Activated naive CD8-positive, alpha-beta T cell treated with anti-CD3 and anti-CD28 coated beads, Interleukin-2, amount 50 U/mL, for 24 hours (primary cell): ENCODE measurements at regions not wholly inside any gene's neighbourhood (a gene's known extent, or its start where the extent isn't known, plus 50 kb on each side); places are given as distances from the start of the nearest gene placed in this dataset.

Experiments
- ATAC-seq: fragments of 150-1000 bp; cut with Tn5 transposase; one replicate; pipeline ENCODE4 v1.10.0; 2021
- DNase-seq: peaks from one replicate; pipeline ENCODE4 v3.0.0; 2021
- H3K27ac Mint-ChIP-seq: one replicate; pipeline ENCODE4 v1.8.0; 2021; ENCODE audit warnings: mild to moderate bottlenecking, mixed read lengths
- H3K27me3 Mint-ChIP-seq: one replicate; pipeline ENCODE4 v1.8.0; 2021; ENCODE audit warnings: mixed read lengths
- H3K36me3 Mint-ChIP-seq: one replicate; pipeline ENCODE4 v1.8.0; 2021; ENCODE audit warnings: low read depth, mixed read lengths
- H3K4me1 Mint-ChIP-seq: one replicate; pipeline ENCODE4 v1.8.0; 2021; ENCODE audit warnings: mixed read lengths
- H3K4me3 Mint-ChIP-seq: one replicate; pipeline ENCODE4 v1.8.0; 2021; ENCODE audit warnings: mild to moderate bottlenecking, moderate library complexity, mixed read lengths
- H3K9me3 Mint-ChIP-seq: one replicate; pipeline ENCODE4 v1.8.0; 2021; ENCODE audit warnings: mixed read lengths

DNA sequence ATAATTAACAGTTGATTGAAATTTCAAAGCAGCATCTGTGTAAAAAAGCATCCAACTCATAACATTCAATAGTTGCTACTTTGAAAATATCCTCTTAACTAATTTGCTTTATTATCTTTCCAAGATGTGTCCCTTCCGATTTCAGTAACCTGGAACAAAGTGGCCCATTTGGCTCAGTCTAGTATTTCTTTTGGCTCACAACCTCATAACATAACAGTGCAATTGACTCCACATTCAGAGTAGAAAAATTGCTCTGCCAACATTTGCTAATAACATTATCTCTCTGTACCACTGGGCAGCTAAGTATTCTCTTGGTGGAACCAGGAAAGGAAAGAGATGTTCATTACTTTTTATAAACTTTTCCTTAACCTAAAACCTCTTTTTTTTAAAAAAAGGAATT lies 571.1 kb upstream of the ARGLU1 start:
- H3K4me3 Mint-ChIP-seq, result no peak overlapping the region
- no peaks in the 10 kb centered on the region for H3K4me1 Mint-ChIP-seq
- no peaks in the 10 kb centered on the region for H3K27me3 Mint-ChIP-seq
- DNase-seq (no peak), ATAC-seq (no peak)
- no peak overlapping the region for H3K27ac Mint-ChIP-seq
- H3K36me3 Mint-ChIP-seq, result no peaks in the 10 kb centered on the region
- H3K9me3 Mint-ChIP-seq, result no peaks in the 10 kb centered on the region

DNA sequence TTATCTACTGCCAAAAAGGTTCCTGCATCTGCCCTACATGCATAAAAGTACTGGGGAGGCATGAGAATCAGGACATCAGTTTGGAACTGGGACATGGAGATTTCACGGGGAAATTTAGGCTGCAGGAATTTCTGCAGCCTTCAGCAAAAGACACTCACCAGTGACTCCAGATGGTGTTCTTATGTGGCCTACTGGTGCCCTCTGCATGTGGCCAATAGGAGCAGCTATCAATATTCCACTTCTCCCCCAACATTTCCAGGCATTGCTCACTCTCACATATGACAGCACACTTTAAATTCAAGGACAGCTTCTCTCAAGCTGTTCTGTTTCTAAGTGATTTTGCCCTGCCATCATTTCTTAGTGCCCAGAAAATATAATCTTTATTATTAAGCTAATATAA lies 570.5 kb upstream of the ARGLU1 start:
- DNase-seq (no peak), ATAC-seq (no peak)
- Mint-ChIP-seq H3K4me3 (no peak overlapping the region), H3K9me3 (no peaks in the 10 kb centered on the region), H3K36me3 (no peaks in the 10 kb centered on the region), H3K27ac (no peak overlapping the region), H3K4me1 (no peaks in the 10 kb centered on the region), H3K27me3 (no peaks in the 10 kb centered on the region)

DNA sequence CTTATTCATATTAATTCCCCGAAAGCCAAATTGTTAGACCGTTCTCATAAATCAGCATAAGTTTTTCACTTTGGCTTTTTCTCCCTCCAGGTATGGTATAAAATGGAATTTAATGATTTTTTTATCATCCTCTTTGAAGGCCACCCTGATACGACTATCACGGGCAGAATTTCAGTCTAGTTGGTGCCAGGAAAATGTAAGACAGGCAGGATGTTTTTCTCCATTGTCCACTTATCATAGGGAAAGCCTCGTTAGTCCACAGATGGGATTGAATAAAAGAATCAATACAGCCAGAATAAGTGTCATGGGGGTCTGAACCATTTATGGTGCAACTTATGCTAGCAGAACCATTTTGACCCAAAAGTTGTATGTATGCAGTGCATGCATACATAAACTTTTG lies 566.0 kb upstream of the ARGLU1 start:
- no peak overlapping the region for H3K27ac Mint-ChIP-seq
- no peaks in the 10 kb centered on the region for H3K27me3 Mint-ChIP-seq
- ATAC-seq (no peak), DNase-seq (no peak)
- H3K4me1 Mint-ChIP-seq, result no peaks in the 10 kb centered on the region
- no peaks in the 10 kb centered on the region for H3K36me3 Mint-ChIP-seq
- H3K9me3 Mint-ChIP-seq, result no peaks in the 10 kb centered on the region
- H3K4me3 Mint-ChIP-seq, result no peak overlapping the region

DNA sequence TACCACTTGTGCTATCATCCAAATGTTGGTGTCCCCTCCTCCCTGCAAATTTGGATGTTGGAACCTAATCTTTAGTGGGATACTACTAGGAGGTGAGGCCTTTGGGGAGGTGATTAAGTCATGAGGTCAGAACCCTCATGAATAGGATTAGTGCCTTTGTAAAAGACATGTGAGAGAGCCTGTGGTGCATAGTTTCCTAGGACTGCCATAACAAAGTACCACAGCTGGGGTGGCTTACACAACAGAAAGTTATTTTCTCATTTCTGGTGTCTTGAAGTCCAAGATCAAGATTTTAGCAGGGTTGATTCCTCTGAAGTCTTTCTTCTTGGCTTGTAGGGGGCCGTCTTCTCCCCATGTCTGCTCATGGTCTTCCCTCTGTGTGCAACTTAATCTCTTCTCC lies 562.6 kb upstream of the ARGLU1 start:
- ATAC-seq (no peak), DNase-seq (no peak)
- Mint-ChIP-seq H3K27ac (no peak overlapping the region), H3K9me3 (peaks cover 5% of the 10 kb centered on the region), H3K36me3 (no peaks in the 10 kb centered on the region), H3K4me3 (no peak overlapping the region), H3K27me3 (no peaks in the 10 kb centered on the region), H3K4me1 (no peaks in the 10 kb centered on the region)

DNA sequence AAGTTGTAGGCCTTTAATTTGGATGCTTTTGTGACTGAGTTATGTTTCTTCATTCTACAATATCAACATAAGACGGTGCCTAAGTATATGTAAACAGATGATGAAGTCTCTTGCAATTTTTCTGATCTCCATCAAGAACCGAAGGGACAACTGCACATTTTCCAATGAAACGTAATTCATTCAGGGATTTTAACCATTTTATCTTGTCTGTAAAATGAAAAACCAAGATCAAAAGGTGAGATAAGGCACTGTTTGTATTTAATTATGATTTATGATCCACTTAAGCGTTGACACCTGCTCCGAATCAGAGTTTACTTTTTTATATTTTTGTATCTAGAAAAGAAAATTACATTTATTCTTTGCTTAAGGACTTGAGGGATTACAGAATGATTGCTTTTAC lies 556.8 kb upstream of the ARGLU1 start:
- Mint-ChIP-seq H3K4me3 (no peak overlapping the region), H3K27ac (no peak overlapping the region), H3K27me3 (no peaks in the 10 kb centered on the region), H3K4me1 (no peaks in the 10 kb centered on the region), H3K9me3 (peaks cover 5% of the 10 kb centered on the region), H3K36me3 (no peaks in the 10 kb centered on the region)
- ATAC-seq (no peak), DNase-seq (no peak)

DNA sequence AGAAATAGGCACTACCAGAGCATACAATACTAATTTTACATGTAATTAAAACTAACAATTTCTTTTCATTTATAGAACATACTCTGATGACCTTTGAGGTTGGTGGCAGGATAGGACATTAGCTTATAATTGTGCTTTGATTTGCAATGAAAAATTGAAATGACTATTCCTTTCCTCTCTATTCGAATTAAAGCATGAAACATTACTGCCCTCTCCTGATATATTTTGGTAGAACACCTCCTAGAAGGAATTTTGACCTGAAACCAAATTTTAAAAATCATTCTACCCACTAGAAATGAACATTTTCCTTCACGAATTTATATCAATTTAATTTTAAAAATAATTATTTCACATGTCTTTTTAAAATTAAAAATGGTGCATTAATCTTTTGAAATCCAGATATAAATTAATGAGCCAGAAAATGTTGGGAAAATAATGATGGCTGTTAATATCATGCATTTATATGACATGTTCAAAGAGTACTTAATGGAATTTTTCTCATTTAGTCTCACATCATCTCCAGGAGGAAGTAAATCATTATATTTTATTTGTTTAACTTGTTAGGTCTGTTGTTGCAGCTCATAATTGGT lies 556.3 kb upstream of the ARGLU1 start:
- H3K36me3 Mint-ChIP-seq, result no peaks in the 10 kb centered on the region
- ATAC-seq (no peak), DNase-seq (no peak)
- H3K4me1 Mint-ChIP-seq, result no peaks in the 10 kb centered on the region
- peaks cover 5% of the 10 kb centered on the region for H3K9me3 Mint-ChIP-seq
- no peaks in the 10 kb centered on the region for H3K27me3 Mint-ChIP-seq
- H3K4me3 Mint-ChIP-seq, result no peak overlapping the region
- H3K27ac Mint-ChIP-seq, result no peak overlapping the region

DNA sequence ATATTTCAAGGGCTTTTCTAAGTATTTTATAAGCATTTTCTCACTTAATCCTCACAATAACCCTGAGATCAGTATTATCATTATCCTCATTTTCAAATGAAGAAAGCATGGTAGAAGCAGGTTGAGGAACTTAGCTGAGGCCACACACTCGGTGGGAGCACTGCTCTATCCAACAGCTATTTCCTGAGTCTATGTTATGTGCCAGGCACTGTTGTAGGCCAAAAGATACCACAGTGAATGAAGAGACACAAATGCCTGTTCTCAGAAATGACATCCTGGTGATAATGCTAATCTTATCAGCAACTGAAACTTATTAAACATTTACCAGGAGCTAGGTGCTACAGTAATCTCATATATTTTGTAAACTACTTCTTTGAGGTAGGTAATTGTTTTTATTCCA lies 553.9 kb upstream of the ARGLU1 start:
- ATAC-seq (no peak), DNase-seq (no peak)
- Mint-ChIP-seq H3K36me3 (no peaks in the 10 kb centered on the region), H3K27me3 (no peaks in the 10 kb centered on the region), H3K27ac (no peak overlapping the region), H3K4me3 (no peak overlapping the region), H3K4me1 (no peaks in the 10 kb centered on the region), H3K9me3 (no peaks in the 10 kb centered on the region)

DNA sequence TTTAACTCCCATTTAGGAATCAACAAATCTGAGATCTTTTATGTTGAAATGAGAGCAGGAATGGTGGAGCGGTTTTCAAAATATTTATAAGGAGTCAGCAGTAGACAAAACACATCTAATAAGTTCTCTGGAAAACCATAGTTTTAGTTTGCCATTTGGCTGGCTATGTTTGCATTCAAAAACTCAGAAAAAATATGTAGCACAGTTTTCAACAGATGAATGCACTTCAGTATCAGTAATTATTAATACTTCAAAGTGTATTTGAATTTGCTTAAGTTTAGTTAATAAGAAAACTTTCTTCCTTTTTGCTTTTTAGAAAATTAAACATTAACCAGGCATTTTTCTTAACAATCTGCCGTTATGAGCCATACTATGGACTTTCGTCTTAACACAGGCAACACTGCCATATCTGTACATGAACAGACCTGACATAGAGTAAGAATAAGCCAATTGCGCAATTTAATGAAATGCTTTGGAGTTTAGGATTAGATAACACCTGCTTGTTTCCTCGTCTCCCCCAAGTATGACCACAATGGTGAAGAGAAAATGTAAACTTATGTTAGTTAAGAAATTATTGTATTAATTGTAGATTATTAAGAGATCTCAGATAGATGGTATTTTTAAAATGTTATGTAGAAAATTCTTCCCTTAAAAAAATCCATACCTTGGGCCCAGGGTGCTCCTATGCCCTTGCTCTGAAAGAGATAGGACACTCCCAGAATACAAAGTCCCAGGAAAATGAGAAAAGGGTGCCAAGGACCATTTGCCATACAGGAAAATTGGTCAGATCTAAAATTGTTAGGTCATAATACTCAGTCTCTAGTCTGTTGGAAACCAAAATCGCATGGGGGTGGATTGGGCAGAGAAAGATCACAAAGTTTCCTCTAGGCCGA lies 552.3 kb upstream of the ARGLU1 start:
- Mint-ChIP-seq H3K27ac (no peak overlapping the region), H3K36me3 (no peaks in the 10 kb centered on the region), H3K4me1 (no peaks in the 10 kb centered on the region), H3K9me3 (no peaks in the 10 kb centered on the region), H3K4me3 (no peak overlapping the region), H3K27me3 (no peaks in the 10 kb centered on the region)
- no peak for DNase-seq
- no peak for ATAC-seq

DNA sequence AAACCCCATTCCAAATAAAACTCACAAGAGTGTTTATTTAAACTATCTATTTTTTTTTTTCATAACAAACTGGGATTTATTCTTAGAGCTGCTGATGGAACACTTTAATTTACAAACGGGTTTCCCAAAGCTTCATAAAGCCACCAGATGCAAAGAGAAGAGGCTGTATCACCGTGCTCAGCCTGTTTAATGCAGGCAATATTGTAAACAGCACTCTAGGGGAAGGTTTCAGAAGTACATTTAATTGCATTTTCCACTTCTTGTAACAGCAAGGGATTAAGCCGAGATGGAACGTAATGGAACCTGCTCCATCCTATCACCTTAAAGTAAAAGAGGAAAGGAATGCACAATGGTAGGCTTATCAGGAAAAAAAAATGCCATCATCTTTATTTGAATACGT lies 550.6 kb upstream of the ARGLU1 start:
- Mint-ChIP-seq H3K9me3 (no peaks in the 10 kb centered on the region), H3K4me1 (no peaks in the 10 kb centered on the region), H3K27me3 (no peaks in the 10 kb centered on the region), H3K27ac (no peak overlapping the region), H3K36me3 (no peaks in the 10 kb centered on the region), H3K4me3 (no peak overlapping the region)
- ATAC-seq, result no peak
- DNase-seq, result no peak

DNA sequence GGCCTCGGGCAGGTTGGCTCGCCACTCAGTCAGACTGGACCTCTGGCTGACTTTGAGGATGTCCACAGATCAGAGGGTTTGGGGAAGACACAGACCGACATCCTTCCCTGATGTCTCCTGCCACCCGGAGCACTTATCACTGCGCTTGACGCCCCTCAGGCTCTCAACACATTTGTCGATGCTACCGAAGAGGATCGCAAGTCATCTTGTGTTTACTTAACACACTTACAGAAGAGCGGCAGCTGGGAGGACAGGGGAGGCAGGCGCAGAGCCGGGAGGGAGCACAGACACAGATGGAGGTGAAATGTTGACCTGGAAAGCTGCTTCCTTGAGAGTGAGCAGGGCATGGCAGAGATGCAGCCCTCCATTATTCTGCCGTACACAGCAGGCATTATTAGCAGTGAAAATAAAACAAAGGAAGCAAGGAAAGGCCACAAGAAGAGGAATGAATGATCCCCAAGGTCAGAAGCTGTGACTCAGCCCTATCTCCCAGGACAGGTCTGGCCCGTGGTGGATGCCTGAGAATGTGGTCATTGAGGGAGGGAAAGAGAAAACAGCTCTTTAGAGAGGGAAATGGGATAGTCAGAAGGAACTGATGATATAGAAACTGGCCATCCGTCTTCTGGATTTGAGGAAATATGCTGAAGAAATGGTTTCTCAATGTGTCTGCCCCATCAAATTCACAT lies 549.5 kb upstream of the ARGLU1 start:
- H3K27ac Mint-ChIP-seq, result no peak overlapping the region
- H3K4me1 Mint-ChIP-seq, result no peaks in the 10 kb centered on the region
- H3K27me3 Mint-ChIP-seq, result no peaks in the 10 kb centered on the region
- no peaks in the 10 kb centered on the region for H3K36me3 Mint-ChIP-seq
- no peak for DNase-seq
- no peak for ATAC-seq
- H3K9me3 Mint-ChIP-seq, result no peaks in the 10 kb centered on the region
- H3K4me3 Mint-ChIP-seq, result no peak overlapping the region

DNA sequence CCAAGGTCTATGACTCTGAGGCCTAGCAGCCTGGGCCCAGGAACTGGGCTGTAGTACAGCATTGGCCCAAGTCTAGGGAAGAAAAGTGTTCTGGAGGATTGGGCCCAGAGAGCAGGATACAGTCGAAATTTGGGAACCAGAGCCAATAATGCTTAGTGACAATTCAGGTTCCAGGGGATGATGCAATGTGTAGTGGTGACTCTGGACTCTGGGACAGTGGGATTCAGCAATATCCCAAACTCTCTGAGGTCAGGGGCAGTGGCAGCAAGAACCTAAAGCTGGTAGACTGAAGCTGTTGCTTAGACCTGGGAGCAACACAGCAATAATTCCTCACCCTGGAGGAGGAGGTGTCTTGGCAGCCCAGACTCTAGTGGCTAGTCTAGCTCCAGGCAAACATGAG lies 545.5 kb upstream of the ARGLU1 start:
- no peak overlapping the region for H3K27ac Mint-ChIP-seq
- DNase-seq, result no peak
- no peaks in the 10 kb centered on the region for H3K9me3 Mint-ChIP-seq
- no peak for ATAC-seq
- no peaks in the 10 kb centered on the region for H3K36me3 Mint-ChIP-seq
- H3K4me3 Mint-ChIP-seq, result no peak overlapping the region
- H3K27me3 Mint-ChIP-seq, result no peaks in the 10 kb centered on the region
- H3K4me1 Mint-ChIP-seq, result no peaks in the 10 kb centered on the region

DNA sequence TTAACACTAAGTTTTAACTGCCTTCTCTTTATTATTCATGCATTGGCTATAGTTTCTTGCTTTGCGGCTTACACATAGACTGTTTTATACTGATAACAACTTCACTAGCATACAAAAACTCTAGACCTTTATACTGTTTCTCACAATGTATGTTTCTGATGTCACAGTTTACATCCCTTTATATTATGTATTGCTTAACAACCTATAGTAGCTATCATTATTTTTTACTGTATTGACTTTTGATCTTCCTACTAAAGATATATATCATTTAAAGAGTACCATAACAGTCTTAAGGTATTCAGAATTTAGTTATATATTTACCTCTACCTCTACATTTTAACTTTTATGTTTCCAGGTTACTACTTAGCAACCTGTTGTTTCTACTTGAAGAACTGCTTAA lies 543.3 kb upstream of the ARGLU1 start:
- H3K36me3 Mint-ChIP-seq, result no peaks in the 10 kb centered on the region
- H3K4me3 Mint-ChIP-seq, result no peak overlapping the region
- no peaks in the 10 kb centered on the region for H3K9me3 Mint-ChIP-seq
- no peaks in the 10 kb centered on the region for H3K27me3 Mint-ChIP-seq
- H3K4me1 Mint-ChIP-seq, result no peaks in the 10 kb centered on the region
- DNase-seq (no peak), ATAC-seq (no peak)
- no peak overlapping the region for H3K27ac Mint-ChIP-seq

DNA sequence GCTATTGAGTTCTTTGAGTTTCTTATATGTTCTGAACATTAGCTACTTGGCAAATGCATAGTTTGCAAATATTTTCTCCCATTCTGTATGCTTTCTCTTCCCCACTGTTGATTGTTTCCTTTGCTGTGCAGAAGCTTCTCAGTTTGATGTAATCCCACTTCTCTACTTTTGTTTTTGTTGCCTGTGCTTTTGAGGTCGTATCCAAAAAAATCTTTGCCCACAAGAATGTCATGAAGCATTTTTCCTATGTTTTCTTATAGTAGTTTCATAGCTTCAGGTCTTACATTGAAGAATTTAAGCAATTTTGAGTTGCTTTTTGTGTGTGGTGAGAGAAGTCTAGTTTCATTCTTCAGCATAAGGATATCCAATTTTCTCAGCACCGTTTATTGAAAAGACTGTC lies 536.7 kb upstream of the ARGLU1 start:
- no peaks in the 10 kb centered on the region for H3K36me3 Mint-ChIP-seq
- DNase-seq (no peak), ATAC-seq (no peak)
- H3K27me3 Mint-ChIP-seq, result no peaks in the 10 kb centered on the region
- H3K4me1 Mint-ChIP-seq, result no peaks in the 10 kb centered on the region
- H3K9me3 Mint-ChIP-seq, result no peaks in the 10 kb centered on the region
- no peak overlapping the region for H3K4me3 Mint-ChIP-seq
- no peak overlapping the region for H3K27ac Mint-ChIP-seq

DNA sequence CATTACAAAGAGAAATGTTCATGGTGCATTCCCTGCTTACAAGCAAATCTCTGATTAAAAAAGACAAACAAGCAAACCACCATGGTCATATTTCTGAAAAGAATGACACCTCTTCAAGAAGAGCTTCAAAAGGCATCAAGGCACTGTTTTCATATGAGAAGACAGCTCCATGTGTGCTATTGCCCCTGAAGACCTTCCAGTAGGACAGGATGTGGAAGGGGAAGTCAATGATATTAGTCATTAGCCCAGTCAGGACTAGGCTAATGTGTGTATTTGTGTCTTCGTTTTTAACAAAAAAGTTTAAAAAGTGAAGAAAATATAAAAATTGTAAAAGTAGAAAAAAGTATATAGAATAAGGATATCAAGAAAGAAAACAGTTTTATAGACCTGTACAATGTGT lies 534.7 kb upstream of the ARGLU1 start:
- no peaks in the 10 kb centered on the region for H3K36me3 Mint-ChIP-seq
- H3K4me1 Mint-ChIP-seq, result no peaks in the 10 kb centered on the region
- no peak overlapping the region for H3K27ac Mint-ChIP-seq
- no peak overlapping the region for H3K4me3 Mint-ChIP-seq
- H3K27me3 Mint-ChIP-seq, result no peaks in the 10 kb centered on the region
- no peaks in the 10 kb centered on the region for H3K9me3 Mint-ChIP-seq
- ATAC-seq (no peak), DNase-seq (no peak)

DNA sequence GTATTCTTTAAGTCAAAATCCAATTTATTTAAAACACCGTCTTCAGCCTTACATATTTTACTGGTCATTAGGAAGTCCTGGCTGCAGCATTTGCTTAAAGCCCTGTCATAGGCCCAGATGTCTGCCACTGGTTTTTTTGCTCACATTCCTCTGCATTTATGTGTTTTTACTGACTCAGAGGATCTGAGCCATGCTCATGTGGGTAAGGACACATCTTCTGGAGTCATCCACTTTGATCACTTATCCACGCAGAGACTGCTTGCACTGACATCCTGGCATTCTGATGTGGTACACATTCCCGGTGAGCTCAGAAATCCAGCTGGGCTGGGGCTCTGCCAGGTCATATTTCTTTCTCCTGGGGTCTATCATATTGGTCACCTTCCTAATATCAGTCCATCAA lies 531.7 kb upstream of the ARGLU1 start:
- Mint-ChIP-seq H3K4me3 (no peak overlapping the region), H3K36me3 (no peaks in the 10 kb centered on the region), H3K27ac (no peak overlapping the region), H3K9me3 (no peaks in the 10 kb centered on the region), H3K4me1 (no peaks in the 10 kb centered on the region), H3K27me3 (no peaks in the 10 kb centered on the region)
- DNase-seq (no peak), ATAC-seq (no peak)
